ENCODE measurements at regions not wholly inside any gene's neighbourhood (a gene's known extent, or its start where the extent isn't known, plus 50 kb on each side); places are given as distances from the start of the nearest gene placed in this dataset.

- Histone ChIP-seq H3K4me3 (ENCODE audit: low read length) (no peak overlapping the region), H4K20me1 (ENCODE audit: control insufficient read depth, insufficient read depth, low read depth, low read length) (no peaks in the 10 kb centered on the region), H3K9me2 (replicated peaks; ENCODE audit: control insufficient read depth, low read length) (no peaks in the 10 kb centered on the region), H3K27ac (ENCODE audit: low read depth, low read length) (no peak overlapping the region), H3K79me2 (ENCODE audit: control insufficient read depth, low read length) (no peaks in the 10 kb centered on the region), H3K36me3 (ENCODE audit: control insufficient read depth, low read length) (no peaks in the 10 kb centered on the region), H3K4me2 (ENCODE audit: low read length) (no peak overlapping the region), H3K9me3 (ENCODE audit: control insufficient read depth, insufficient read depth, low read length) (no peaks in the 10 kb centered on the region), H3F3A (ENCODE audit: control insufficient read depth, insufficient read depth) (no peaks in the 10 kb centered on the region), H3K4me1 (ENCODE audit: control insufficient read depth, low read length) (no peaks in the 10 kb centered on the region), H3K27me3 (ENCODE audit: control insufficient read depth, low read length) (no peaks in the 10 kb centered on the region)
- no peak for TF ChIP-seq EZH2phosphoT487 (IDR thresholded peaks at IDR 0.05; ENCODE audit: borderline replicate concordance, low read length)
- TF ChIP-seq, protein P1, sequence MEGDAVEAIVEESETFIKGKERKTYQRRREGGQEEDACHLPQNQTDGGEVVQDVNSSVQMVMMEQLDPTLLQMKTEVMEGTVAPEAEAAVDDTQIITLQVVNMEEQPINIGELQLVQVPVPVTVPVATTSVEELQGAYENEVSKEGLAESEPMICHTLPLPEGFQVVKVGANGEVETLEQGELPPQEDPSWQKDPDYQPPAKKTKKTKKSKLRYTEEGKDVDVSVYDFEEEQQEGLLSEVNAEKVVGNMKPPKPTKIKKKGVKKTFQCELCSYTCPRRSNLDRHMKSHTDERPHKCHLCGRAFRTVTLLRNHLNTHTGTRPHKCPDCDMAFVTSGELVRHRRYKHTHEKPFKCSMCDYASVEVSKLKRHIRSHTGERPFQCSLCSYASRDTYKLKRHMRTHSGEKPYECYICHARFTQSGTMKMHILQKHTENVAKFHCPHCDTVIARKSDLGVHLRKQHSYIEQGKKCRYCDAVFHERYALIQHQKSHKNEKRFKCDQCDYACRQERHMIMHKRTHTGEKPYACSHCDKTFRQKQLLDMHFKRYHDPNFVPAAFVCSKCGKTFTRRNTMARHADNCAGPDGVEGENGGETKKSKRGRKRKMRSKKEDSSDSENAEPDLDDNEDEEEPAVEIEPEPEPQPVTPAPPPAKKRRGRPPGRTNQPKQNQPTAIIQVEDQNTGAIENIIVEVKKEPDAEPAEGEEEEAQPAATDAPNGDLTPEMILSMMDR (IDR thresholded peaks at IDR 0.05; ENCODE audit: low read depth, low read length, poor library complexity, severe bottlenecking) = no peak
Observed at GRCh38 chr13:55263045-55263444, 1877.7 kb upstream of the PRR20A start.

DNA sequence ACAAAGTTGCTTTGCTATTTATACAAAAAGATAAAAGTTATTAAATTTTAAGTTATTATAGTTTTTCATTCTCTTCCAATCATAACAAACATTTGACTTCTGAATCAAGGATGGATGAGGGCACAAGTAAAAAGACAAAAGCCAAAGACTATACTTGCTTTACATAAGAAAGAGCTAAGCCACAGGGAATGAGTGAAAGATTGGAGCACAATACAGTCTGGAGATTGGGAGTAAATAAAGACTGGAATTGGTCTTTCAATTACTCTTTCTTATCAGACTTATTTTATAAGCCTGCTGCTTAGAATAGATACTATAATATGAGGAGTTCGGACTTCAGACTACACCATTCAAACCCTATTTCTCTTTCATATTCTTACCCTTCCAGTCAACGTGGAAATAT is 1874.1 kb upstream of the PRR20A start:
- H3K27me3 ChIP-seq (ENCODE audit: control insufficient read depth, low read length) = no peaks in the 10 kb centered on the region

DNA sequence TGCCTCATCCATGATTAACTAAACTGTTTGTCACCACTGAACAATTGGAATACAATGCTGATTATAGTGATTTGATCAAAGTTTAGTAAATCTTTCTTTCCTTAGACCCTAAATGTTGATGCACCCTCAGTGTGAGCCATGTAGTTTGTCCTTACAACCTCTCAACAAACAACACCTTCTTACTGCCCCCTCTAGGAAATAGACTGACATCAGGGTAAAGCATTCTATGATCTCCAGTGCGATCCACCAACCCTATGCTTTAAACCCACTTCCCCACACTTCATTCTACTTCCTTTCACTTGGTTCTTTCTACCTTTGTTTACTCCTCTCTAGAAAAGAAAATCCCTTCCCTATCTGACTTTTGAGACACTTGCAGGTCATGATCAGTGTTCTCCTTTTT is 1842.5 kb upstream of the PRR20A start:
- no peak for TF ChIP-seq EZH2phosphoT487 (IDR thresholded peaks at IDR 0.05; ENCODE audit: borderline replicate concordance, low read length)
- Histone ChIP-seq H3K9me3 (ENCODE audit: control insufficient read depth, insufficient read depth, low read length) (no peaks in the 10 kb centered on the region), H3K4me1 (ENCODE audit: control insufficient read depth, low read length) (no peaks in the 10 kb centered on the region), H3K36me3 (ENCODE audit: control insufficient read depth, low read length) (no peaks in the 10 kb centered on the region), H3K27ac (ENCODE audit: low read depth, low read length) (no peak overlapping the region), H4K20me1 (ENCODE audit: control insufficient read depth, insufficient read depth, low read depth, low read length) (no peaks in the 10 kb centered on the region), H3F3A (ENCODE audit: control insufficient read depth, insufficient read depth) (no peaks in the 10 kb centered on the region), H3K4me3 (ENCODE audit: low read length) (no peak overlapping the region), H3K27me3 (ENCODE audit: control insufficient read depth, low read length) (no peaks in the 10 kb centered on the region), H3K4me2 (ENCODE audit: low read length) (no peak overlapping the region), H3K9me2 (replicated peaks; ENCODE audit: control insufficient read depth, low read length) (no peaks in the 10 kb centered on the region), H3K79me2 (ENCODE audit: control insufficient read depth, low read length) (no peaks in the 10 kb centered on the region)

More for the DNA sequence above, 1874.1 kb upstream of the PRR20A start:
- Histone ChIP-seq H4K20me1 (ENCODE audit: control insufficient read depth, insufficient read depth, low read depth, low read length) (no peaks in the 10 kb centered on the region), H3K9me2 (replicated peaks; ENCODE audit: control insufficient read depth, low read length) (no peaks in the 10 kb centered on the region), H3F3A (ENCODE audit: control insufficient read depth, insufficient read depth) (no peaks in the 10 kb centered on the region), H3K9me3 (ENCODE audit: control insufficient read depth, insufficient read depth, low read length) (no peaks in the 10 kb centered on the region), H3K4me1 (ENCODE audit: control insufficient read depth, low read length) (no peaks in the 10 kb centered on the region), H3K4me2 (ENCODE audit: low read length) (no peak overlapping the region), H3K79me2 (ENCODE audit: control insufficient read depth, low read length) (no peaks in the 10 kb centered on the region), H3K4me3 (ENCODE audit: low read length) (no peak overlapping the region), H3K27ac (ENCODE audit: low read depth, low read length) (no peak overlapping the region), H3K36me3 (ENCODE audit: control insufficient read depth, low read length) (no peaks in the 10 kb centered on the region)
- TF ChIP-seq, protein P1 (IDR thresholded peaks at IDR 0.05; ENCODE audit: low read depth, low read length, poor library complexity, severe bottlenecking) = no peak
- TF ChIP-seq EZH2phosphoT487 (IDR thresholded peaks at IDR 0.05; ENCODE audit: borderline replicate concordance, low read length) = no peak

GRCh38 chr13:55302568-55302967 is 1838.2 kb upstream of the PRR20A start:
- Histone ChIP-seq H3K79me2 (ENCODE audit: control insufficient read depth, low read length) (no peaks in the 10 kb centered on the region), H3K4me3 (ENCODE audit: low read length) (no peak overlapping the region), H3K9me2 (replicated peaks; ENCODE audit: control insufficient read depth, low read length) (no peaks in the 10 kb centered on the region), H4K20me1 (ENCODE audit: control insufficient read depth, insufficient read depth, low read depth, low read length) (no peaks in the 10 kb centered on the region), H3K27me3 (ENCODE audit: control insufficient read depth, low read length) (no peaks in the 10 kb centered on the region), H3K4me1 (ENCODE audit: control insufficient read depth, low read length) (no peaks in the 10 kb centered on the region), H3K36me3 (ENCODE audit: control insufficient read depth, low read length) (no peaks in the 10 kb centered on the region), H3K4me2 (ENCODE audit: low read length) (no peak overlapping the region), H3F3A (ENCODE audit: control insufficient read depth, insufficient read depth) (no peaks in the 10 kb centered on the region), H3K27ac (ENCODE audit: low read depth, low read length) (no peak overlapping the region), H3K9me3 (ENCODE audit: control insufficient read depth, insufficient read depth, low read length) (no peaks in the 10 kb centered on the region)
- TF ChIP-seq EZH2phosphoT487 (IDR thresholded peaks at IDR 0.05; ENCODE audit: borderline replicate concordance, low read length) = no peak
- TF ChIP-seq, protein P1 (IDR thresholded peaks at IDR 0.05; ENCODE audit: low read depth, low read length, poor library complexity, severe bottlenecking) = no peak
